CD4-positive, alpha-beta T cell (primary cell): ENCODE measurements at regions not wholly inside any gene's neighbourhood (a gene's known extent, or its start where the extent isn't known, plus 50 kb on each side); places are given as distances from the start of the nearest gene placed in this dataset.
A peak's percentile ranks its signal among the peaks of the same experiment; 100 is the strongest.

Experiments
- ATAC-seq: fragments of 200-7000 bp; cut with Tn5 transposase; one replicate; pipeline ENCODE4 v1.10.0; 2022; ENCODE audit warnings: mild to moderate bottlenecking; ENCODE audit not compliant: poor library complexity
- CTCF ChIA-PET: fragments of 350-600 bp; sonication (Branson Sonifier 250); formaldehyde crosslinking; loops from one replicate; lab custom pipeline; 2021; ENCODE audit warnings: antibody characterized with exemption, inconsistent platforms; lab: Charles Lee
- POLR2A ChIA-PET: fragments of 350-600 bp; sonication (Branson Sonifier 250); formaldehyde crosslinking; loops from one replicate; lab custom pipeline; 2021; ENCODE audit warnings: antibody characterized with exemption, inconsistent platforms; lab: Charles Lee
- DNase-seq, 14 experiments: peaks; one replicate each; pipeline ENCODE4 v3.0.0-alpha.2; 2013 to 2020; ENCODE audit warnings: mixed read lengths in 2 of 14
- H3K27ac ChIP-seq, 2 donors: one replicate each; pipeline versions ENCODE4 v1.5.1 to v1.7.0; 2013; ENCODE audit warnings: low read length in 2 of 2, low read depth in 1 of 2, mild to moderate bottlenecking in 1 of 2
- H3K27me3 ChIP-seq, 2 experiments: 1 replicate in 1 of 2; 2 replicates in 1 of 2; pipeline versions ENCODE4 v1.6.1 to v1.7.0; 2013; ENCODE audit warnings: low read length in 2 of 2, control low read depth in 1 of 2, mild to moderate bottlenecking in 1 of 2, moderate library complexity in 1 of 2; ENCODE audit not compliant: insufficient read depth in 2 of 2, control insufficient read depth in 1 of 2
- H3K36me3 ChIP-seq: one replicate; pipeline ENCODE4 v1.6.1; 2013; ENCODE audit warnings: low read length, control low read depth; ENCODE audit not compliant: insufficient read depth
- H3K4me1 ChIP-seq: one replicate; pipeline ENCODE4 v1.6.1; 2013; ENCODE audit warnings: low read length, control low read depth; ENCODE audit not compliant: insufficient read depth
- H3K4me3 ChIP-seq: one replicate; pipeline ENCODE4 v1.5.1; 2013; ENCODE audit warnings: mild to moderate bottlenecking, low read length, moderate library complexity
- H3K9me3 ChIP-seq, 2 experiments: 1 replicate in 1 of 2; 2 replicates in 1 of 2; pipeline versions ENCODE4 v1.6.1 to v1.7.0; 2013; ENCODE audit warnings: low read length in 2 of 2, mild to moderate bottlenecking in 2 of 2, control low read depth in 1 of 2, moderate library complexity in 1 of 2; ENCODE audit not compliant: control insufficient read depth in 1 of 2, insufficient read depth in 1 of 2
- H3K27ac Mint-ChIP-seq: one replicate; pipeline ENCODE4 v1.8.0; 2020; ENCODE audit warnings: mixed read lengths
- H3K27me3 Mint-ChIP-seq: one replicate; pipeline ENCODE4 v1.8.0; 2021; ENCODE audit warnings: mixed read lengths
- H3K36me3 Mint-ChIP-seq: one replicate; pipeline ENCODE4 v1.8.0; 2021; ENCODE audit warnings: low read depth, mixed read lengths
- H3K4me1 Mint-ChIP-seq: one replicate; pipeline ENCODE4 v1.8.0; 2021; ENCODE audit warnings: low read depth, mixed read lengths
- H3K4me3 Mint-ChIP-seq: one replicate; pipeline ENCODE4 v1.8.0; 2020; ENCODE audit warnings: mild to moderate bottlenecking, mixed read lengths
- H3K9me3 Mint-ChIP-seq: one replicate; pipeline ENCODE4 v1.8.0; 2020; ENCODE audit warnings: mixed read lengths
- intact Hi-C, 2 experiments: fragments of 100-400 bp; cut with DNase I in 1 of 2; cut with micrococcal nuclease in 1 of 2; formaldehyde crosslinking; loops; one replicate each; pipeline versions ENCODE4 v1.15.1 to v1.9.0; 2023 to 2025; cut with DNase I, micrococcal nuclease
- TF ChIP-seq, protein P1 (sequence below): fragments of 200-600 bp; IDR thresholded peaks from one replicate; pipeline ENCODE4 v1.8.0; 2022; ENCODE audit warnings: antibody characterized with exemption, mild to moderate bottlenecking

DNA sequence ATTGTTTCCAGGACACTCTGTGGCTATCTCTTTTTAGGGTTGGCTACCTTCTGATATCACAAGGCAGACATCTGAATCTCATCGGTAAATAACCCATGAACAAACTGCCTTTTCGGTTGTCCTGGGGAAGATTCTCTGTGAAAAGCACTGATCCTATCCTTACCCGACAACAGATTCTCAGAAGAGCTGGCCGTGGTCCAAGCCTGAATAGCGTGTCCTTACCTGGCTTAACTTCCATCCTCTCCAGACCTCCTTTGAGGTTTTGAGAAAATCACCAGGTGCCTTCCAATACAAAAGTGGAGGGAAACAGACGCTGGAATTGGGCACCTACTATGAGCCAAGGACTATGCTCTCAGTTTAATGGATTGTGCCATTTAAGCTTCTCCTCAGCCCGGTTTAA is 87.4 kb upstream of the ARHGEF3 start:
- no peak overlapping the region for H3K4me3 ChIP-seq
- no peak overlapping the region for H3K27ac ChIP-seq
- H3K9me3 ChIP-seq, result no peaks in the 10 kb centered on the region
- no peak overlapping the region for H3K27ac Mint-ChIP-seq
- POLR2A ChIA-PET, result interaction anchor here (0.9 to 3.7 kb wide), 3 partner anchors 11 to 88 kb away, joined by 3 to 20 read pairs (median 4); partner anchors contain the start of gene ARHGEF3
- TF ChIP-seq, protein P1, sequence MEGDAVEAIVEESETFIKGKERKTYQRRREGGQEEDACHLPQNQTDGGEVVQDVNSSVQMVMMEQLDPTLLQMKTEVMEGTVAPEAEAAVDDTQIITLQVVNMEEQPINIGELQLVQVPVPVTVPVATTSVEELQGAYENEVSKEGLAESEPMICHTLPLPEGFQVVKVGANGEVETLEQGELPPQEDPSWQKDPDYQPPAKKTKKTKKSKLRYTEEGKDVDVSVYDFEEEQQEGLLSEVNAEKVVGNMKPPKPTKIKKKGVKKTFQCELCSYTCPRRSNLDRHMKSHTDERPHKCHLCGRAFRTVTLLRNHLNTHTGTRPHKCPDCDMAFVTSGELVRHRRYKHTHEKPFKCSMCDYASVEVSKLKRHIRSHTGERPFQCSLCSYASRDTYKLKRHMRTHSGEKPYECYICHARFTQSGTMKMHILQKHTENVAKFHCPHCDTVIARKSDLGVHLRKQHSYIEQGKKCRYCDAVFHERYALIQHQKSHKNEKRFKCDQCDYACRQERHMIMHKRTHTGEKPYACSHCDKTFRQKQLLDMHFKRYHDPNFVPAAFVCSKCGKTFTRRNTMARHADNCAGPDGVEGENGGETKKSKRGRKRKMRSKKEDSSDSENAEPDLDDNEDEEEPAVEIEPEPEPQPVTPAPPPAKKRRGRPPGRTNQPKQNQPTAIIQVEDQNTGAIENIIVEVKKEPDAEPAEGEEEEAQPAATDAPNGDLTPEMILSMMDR, result no peak
- DNase-seq, result no peak
- peak overlapping the region; percentile 2 for H3K4me3 Mint-ChIP-seq
- no peak for ATAC-seq
- H3K36me3 Mint-ChIP-seq, result no peaks in the 10 kb centered on the region
- peaks cover 78% of the 10 kb centered on the region for H3K4me1 ChIP-seq
- no peaks in the 10 kb centered on the region for H3K9me3 Mint-ChIP-seq
- CTCF ChIA-PET, result no interaction called here
- H3K36me3 ChIP-seq, result no peaks in the 10 kb centered on the region
- no peaks in the 10 kb centered on the region for H3K27me3 Mint-ChIP-seq
- no peaks in the 10 kb centered on the region for H3K27me3 ChIP-seq
- peaks cover 88% of the 10 kb centered on the region for H3K4me1 Mint-ChIP-seq
- intact Hi-C loops, result no loop called here

DNA sequence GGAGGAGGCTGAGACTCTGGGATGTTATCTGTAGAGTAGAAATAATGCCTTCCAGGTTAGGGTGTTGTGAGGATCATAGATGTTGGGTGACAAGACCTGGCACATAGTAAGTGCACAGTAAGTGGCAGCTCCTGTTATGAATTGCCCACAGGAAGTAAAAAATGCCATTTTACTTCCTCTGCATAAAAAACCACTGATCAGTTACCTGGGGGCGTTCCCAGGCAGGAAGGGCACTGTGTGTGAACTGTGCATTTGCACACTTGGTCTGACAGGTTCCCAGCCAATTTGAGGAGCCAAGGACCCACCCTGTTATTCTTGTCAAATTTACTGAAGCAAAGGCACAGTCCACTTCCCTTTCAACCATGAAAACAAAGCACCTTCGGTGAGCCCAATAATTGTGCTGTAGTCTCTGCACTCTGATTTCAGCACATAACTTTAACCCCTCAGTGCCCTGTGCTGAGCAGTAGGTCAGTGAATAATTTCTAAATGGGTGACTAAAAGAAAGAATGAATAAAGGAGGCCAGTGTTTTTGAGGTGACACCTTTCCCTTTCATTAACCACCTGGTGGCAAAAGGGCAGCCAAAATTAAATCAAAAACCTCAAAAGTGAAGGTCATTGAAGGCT is 85.8 kb upstream of the ARHGEF3 start:
- Mint-ChIP-seq H3K36me3 (no peaks in the 10 kb centered on the region), H3K4me3 (peak overlapping the region; percentile 64), H3K9me3 (no peaks in the 10 kb centered on the region), H3K27me3 (no peaks in the 10 kb centered on the region), H3K4me1 (peaks cover 85% of the 10 kb centered on the region), H3K27ac (peak overlapping the region; percentile 83)
- Histone ChIP-seq H3K27me3 (no peaks in the 10 kb centered on the region), H3K4me3 (peak overlapping the region; percentile 8), H3K9me3 (no peaks in the 10 kb centered on the region), H3K4me1 (peaks cover 75% of the 10 kb centered on the region), H3K27ac (peak overlapping the region in 1 of 2 donors; percentile 51), H3K36me3 (no peaks in the 10 kb centered on the region)
- intact Hi-C loops, result no loop called here
- peak in 9 of 14 experiments; percentile 10 to 69 (median 27) for DNase-seq
- peak; percentile 49 for ATAC-seq
- TF ChIP-seq, protein P1, result no peak
- ChIA-PET POLR2A (interaction anchor here (0.6 to 2.4 kb wide), 8 partner anchors 9 to 87 kb away, joined by 3 to 11 read pairs (median 3); no protein-coding TSS in a partner anchor), CTCF (interaction anchor here (0.6 to 1.5 kb wide), 3 partner anchors 16 to 196 kb away, joined by 3 to 5 read pairs (median 4); no protein-coding TSS in a partner anchor)

DNA sequence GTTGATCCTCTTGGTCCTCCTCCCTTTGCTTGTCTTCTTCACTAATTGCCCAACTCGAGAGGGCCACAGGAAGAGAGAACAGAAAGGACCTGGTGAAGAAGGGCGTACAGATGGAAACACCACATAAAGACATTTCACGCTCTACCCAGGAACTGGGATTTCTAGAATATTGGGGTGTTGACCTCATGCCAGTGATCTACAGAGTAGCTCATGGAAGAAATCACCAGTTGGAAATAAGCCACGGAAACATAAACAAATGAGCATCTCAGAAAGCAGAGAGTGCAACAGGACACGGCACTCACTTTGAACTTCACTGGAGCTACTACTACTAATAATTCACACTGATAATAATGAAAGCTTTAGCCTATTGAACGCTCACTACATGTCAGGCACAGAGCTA is 84.6 kb upstream of the ARHGEF3 start:
- TF ChIP-seq, protein P1, result no peak
- Mint-ChIP-seq H3K27ac (peak overlapping the region; percentile 83), H3K4me1 (peaks cover 81% of the 10 kb centered on the region), H3K4me3 (peak overlapping the region; percentile 64), H3K9me3 (no peaks in the 10 kb centered on the region), H3K27me3 (no peaks in the 10 kb centered on the region), H3K36me3 (peaks cover 9% of the 10 kb centered on the region)
- Histone ChIP-seq H3K27ac (no peak overlapping the region), H3K4me3 (no peak overlapping the region), H3K36me3 (peaks cover 6% of the 10 kb centered on the region), H3K27me3 (no peaks in the 10 kb centered on the region), H3K4me1 (peaks cover 67% of the 10 kb centered on the region), H3K9me3 (no peaks in the 10 kb centered on the region)
- DNase-seq (no peak), ATAC-seq (no peak)
- CTCF ChIA-PET, result no interaction called here
- intact Hi-C loops, result no loop called here
- POLR2A ChIA-PET, result interaction anchor here (0.6 to 2.4 kb wide), 5 partner anchors 16 to 38 kb away, joined by 3 to 11 read pairs (median 3); no protein-coding TSS in a partner anchor
